ENCODE measurements at regions not wholly inside any gene's neighbourhood (a gene's known extent, or its start where the extent isn't known, plus 50 kb on each side); places are given as distances from the start of the nearest gene placed in this dataset.

GRCh38 chr20:36082315-36082915, 72.1 kb upstream of the EPB41L1 start:
- TF ChIP-seq CTCF (IDR thresholded peaks at IDR 0.05; ENCODE audit: poor library complexity, severe bottlenecking) (no peak), REST (IDR thresholded peaks at IDR 0.05; ENCODE audit: borderline replicate concordance) (no peak), POLR2AphosphoS5 (IDR thresholded peaks at IDR 0.05) (no peak), RAD21 (conservative IDR thresholded peaks at IDR 0.05) (no peak)

Measured in neural cell (in vitro differentiated cells).